Common myeloid progenitor, CD34-positive (primary cell): ENCODE measurements at regions not wholly inside any gene's neighbourhood (a gene's known extent, or its start where the extent isn't known, plus 50 kb on each side); places are given as distances from the start of the nearest gene placed in this dataset.

ENCODE experiments used
- CTCF ChIA-PET: fragments of 350-600 bp; sonication (Branson Sonifier 250); formaldehyde crosslinking; loops from one replicate; lab custom pipeline; 2021; ENCODE audit warnings: antibody characterized with exemption; lab: Charles Lee
- POLR2A ChIA-PET: fragments of 350-600 bp; sonication (Branson Sonifier 250); formaldehyde crosslinking; loops from one replicate; lab custom pipeline; 2021; ENCODE audit warnings: antibody characterized with exemption; lab: Charles Lee
- DNase-seq, 3 donors: peaks; one replicate each; pipeline versions ENCODE4 v3.0.0 to v3.0.0-alpha.2; 2013
- H3K27ac ChIP-seq, 2 experiments: 1 replicate in 1 of 2; 2 replicates in 1 of 2; pipeline ENCODE4 v1.7.0; 2013; ENCODE audit warnings: inconsistent platforms in 2 of 2, low read length in 2 of 2, mild to moderate bottlenecking in 2 of 2, low read depth in 1 of 2, moderate library complexity in 1 of 2; ENCODE audit not compliant: severe bottlenecking in 2 of 2, insufficient read depth in 1 of 2, poor library complexity in 1 of 2
- H3K27me3 ChIP-seq, 5 experiments: replicated peaks in 2 of 5; 1 replicate in 3 of 5; 2 replicates in 2 of 5; pipeline versions ENCODE4 v1.6.1 to v1.7.0; 2013; ENCODE audit warnings: low read length in 4 of 5, mild to moderate bottlenecking in 2 of 5, moderate library complexity in 2 of 5, inconsistent platforms in 1 of 5; ENCODE audit not compliant: insufficient read depth in 5 of 5, control insufficient read depth in 4 of 5
- H3K36me3 ChIP-seq, 4 experiments: 1 replicate in 2 of 4; 2 replicates in 2 of 4; pipeline versions ENCODE4 v1.6.1 to v1.7.0; 2013; ENCODE audit warnings: low read length in 3 of 4, control low read depth in 1 of 4, mild to moderate bottlenecking in 1 of 4; ENCODE audit not compliant: control insufficient read depth in 4 of 4, insufficient read depth in 4 of 4
- H3K4me1 ChIP-seq, 4 experiments: 1 replicate in 3 of 4; 2 replicates in 1 of 4; pipeline versions ENCODE4 v1.6.1 to v1.7.1; 2013; ENCODE audit warnings: low read length in 3 of 4, mild to moderate bottlenecking in 3 of 4, control low read depth in 1 of 4, inconsistent platforms in 1 of 4, moderate library complexity in 1 of 4; ENCODE audit not compliant: control insufficient read depth in 4 of 4, insufficient read depth in 4 of 4; ENCODE audit errors: control extremely low read depth in 1 of 4
- H3K4me3 ChIP-seq, 7 experiments: 1 replicate in 4 of 7; 2 replicates in 3 of 7; pipeline versions ENCODE4 v1.5.1 to v1.7.0; 2013; ENCODE audit warnings: mild to moderate bottlenecking in 7 of 7, low read length in 6 of 7, moderate library complexity in 6 of 7, inconsistent platforms in 2 of 7, low read depth in 2 of 7, control low read depth in 1 of 7; ENCODE audit not compliant: insufficient read depth in 4 of 7, control insufficient read depth in 1 of 7; ENCODE audit errors: extremely low read depth in 1 of 7
- H3K9me3 ChIP-seq, 5 experiments: 1 replicate in 4 of 5; 2 replicates in 1 of 5; pipeline versions ENCODE4 v1.6.1 to v1.7.1; 2013; ENCODE audit warnings: low read length in 4 of 5, mild to moderate bottlenecking in 2 of 5, inconsistent platforms in 1 of 5, low read depth in 1 of 5, moderate library complexity in 1 of 5; ENCODE audit not compliant: control insufficient read depth in 4 of 5, insufficient read depth in 2 of 5; ENCODE audit errors: control extremely low read depth in 1 of 5
- WGBS: methylation state at CpG from one replicate; pipeline ENCODE4 v1.1.5; 2013; ENCODE audit not compliant: insufficient coverage; 5-methylcytosine and 5-hydroxymethylcytosine counted together

GRCh38 chr18:60831971-60832370 lies 459.4 kb upstream of the MC4R start:
- no CpG with 5 or more reads among the region's 1 CpG for WGBS
- Histone ChIP-seq H3K9me3 (peaks cover 0 to 2% (median 0%) of the 10 kb centered on the region in 5 experiments), H3K27ac (no peak overlapping the region), H3K27me3 (no peaks in the 10 kb centered on the region), H3K4me1 (no peaks in the 10 kb centered on the region), H3K36me3 (no peaks in the 10 kb centered on the region), H3K4me3 (no peak overlapping the region)
- DNase-seq: no peak
- ChIA-PET CTCF (interaction anchor here (1.0 kb wide), 1 partner anchor 12 kb away, joined by 3 read pairs; no protein-coding TSS in a partner anchor), POLR2A (no interaction called here)

DNA sequence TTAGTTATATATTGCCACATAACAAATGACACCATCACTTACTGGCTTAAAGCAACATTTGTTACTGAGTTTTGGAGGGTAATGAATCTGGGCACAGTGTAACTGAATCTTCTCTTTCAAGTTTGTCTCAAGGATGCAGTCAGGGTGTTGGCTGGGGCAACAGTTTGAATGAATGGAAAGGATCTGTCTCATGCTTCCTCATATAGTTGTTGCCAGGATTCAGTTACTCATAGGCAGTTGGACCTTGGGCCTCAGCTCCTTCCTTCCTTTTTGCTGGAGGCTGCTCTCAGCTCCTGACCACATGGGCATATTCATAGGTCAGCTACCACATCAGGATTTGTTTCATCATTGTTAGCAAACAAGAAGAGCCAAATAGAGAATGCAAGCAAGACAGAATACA lies 466.1 kb upstream of the MC4R start:
- peak in 1 of 3 donors; percentile 3 for DNase-seq
- Histone ChIP-seq H3K27ac (no peak overlapping the region), H3K4me1 (peaks cover 0 to 4% (median 1%) of the 10 kb centered on the region in 4 experiments), H3K9me3 (peaks cover 0 to 2% (median 0%) of the 10 kb centered on the region in 5 experiments), H3K27me3 (no peaks in the 10 kb centered on the region), H3K4me3 (no peak overlapping the region), H3K36me3 (no peaks in the 10 kb centered on the region)
- ChIA-PET POLR2A (no interaction called here), CTCF (no interaction called here)

GRCh38 chr18:60846396-60846795 lies 473.8 kb upstream of the MC4R start:
- H3K36me3 ChIP-seq: no peaks in the 10 kb centered on the region
- no peak overlapping the region for H3K4me3 ChIP-seq
- no peak overlapping the region for H3K27ac ChIP-seq
- DNase-seq: no peak
- H3K4me1 ChIP-seq: peaks cover 0 to 9% (median 0%) of the 10 kb centered on the region in 4 experiments
- peaks cover 0 to 3% (median 0%) of the 10 kb centered on the region in 5 experiments for H3K9me3 ChIP-seq
- no peaks in the 10 kb centered on the region for H3K27me3 ChIP-seq
- POLR2A ChIA-PET: no interaction called here
- CTCF ChIA-PET: no interaction called here
- WGBS: 98% methylated on average over 5 of the region's 6 CpGs

DNA sequence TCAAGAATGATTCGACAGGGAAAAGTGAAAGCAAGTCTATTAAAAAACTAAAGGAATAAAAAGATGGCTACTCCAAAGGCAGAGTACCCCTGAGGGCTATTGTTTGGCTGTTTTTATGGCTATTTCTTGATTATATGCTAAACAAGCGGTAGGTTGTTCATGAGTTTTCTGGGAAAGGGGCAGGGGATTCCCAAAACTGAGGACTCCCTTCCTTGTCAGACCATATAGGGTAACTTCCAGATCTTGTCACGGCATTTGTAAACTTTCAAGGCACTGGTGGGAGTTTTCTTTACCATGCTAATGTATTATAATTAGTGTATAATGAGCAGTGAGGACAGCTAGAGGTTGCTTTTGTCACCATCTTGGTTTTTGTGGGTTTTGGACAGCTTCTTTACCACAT lies 474.9 kb upstream of the MC4R start:
- POLR2A ChIA-PET: interaction anchor here (0.7 kb wide), 1 partner anchor 33 kb away, joined by 6 read pairs; no protein-coding TSS in a partner anchor
- H3K27me3 ChIP-seq: no peaks in the 10 kb centered on the region
- 50% methylated on average over 2 of the region's 3 CpGs for WGBS
- H3K4me3 ChIP-seq: no peak overlapping the region
- no peak for DNase-seq
- peaks cover 0 to 9% (median 0%) of the 10 kb centered on the region in 4 experiments for H3K4me1 ChIP-seq
- peaks cover 0 to 3% (median 0%) of the 10 kb centered on the region in 5 experiments for H3K9me3 ChIP-seq
- H3K36me3 ChIP-seq: no peaks in the 10 kb centered on the region
- CTCF ChIA-PET: no interaction called here
- no peak overlapping the region for H3K27ac ChIP-seq

DNA sequence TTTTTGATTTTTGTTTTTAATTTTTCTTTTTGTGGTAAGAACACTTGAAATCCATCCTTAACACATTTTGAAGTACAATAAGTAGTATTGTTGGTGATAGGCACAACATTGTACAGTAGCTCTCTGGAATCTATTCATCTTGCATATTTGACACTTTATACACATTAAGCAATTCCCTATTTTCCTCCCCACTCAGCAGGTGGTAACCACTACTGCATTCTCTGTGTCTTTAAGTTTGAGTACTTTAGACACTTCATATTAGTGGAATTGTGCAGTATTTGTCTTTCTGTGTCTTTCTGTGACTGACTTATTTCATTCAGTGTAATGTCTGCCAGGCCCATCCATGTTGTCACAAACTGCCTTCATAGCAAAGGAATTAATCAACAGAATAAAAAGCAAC lies 471.7 kb upstream of the CDH20 start:
- ChIA-PET CTCF (no interaction called here), POLR2A (no interaction called here)

GRCh38 chr18:60862988-60863387 lies 470.2 kb upstream of the CDH20 start:
- no peak overlapping the region for H3K27ac ChIP-seq
- no peaks in the 10 kb centered on the region for H3K9me3 ChIP-seq
- no peaks in the 10 kb centered on the region for H3K4me1 ChIP-seq
- no peaks in the 10 kb centered on the region for H3K27me3 ChIP-seq
- CTCF ChIA-PET: no interaction called here
- no peak overlapping the region for H3K4me3 ChIP-seq
- no peaks in the 10 kb centered on the region for H3K36me3 ChIP-seq
- POLR2A ChIA-PET: no interaction called here
- DNase-seq: no peak
- 100% methylated on average over 1 of the region's 3 CpGs for WGBS

More for the DNA sequence above, 471.7 kb upstream of the CDH20 start:
- no peaks in the 10 kb centered on the region for H3K27me3 ChIP-seq
- no peak for DNase-seq
- no peaks in the 10 kb centered on the region for H3K36me3 ChIP-seq
- H3K27ac ChIP-seq: no peak overlapping the region
- no peak overlapping the region for H3K4me3 ChIP-seq
- H3K9me3 ChIP-seq: no peaks in the 10 kb centered on the region
- no peaks in the 10 kb centered on the region for H3K4me1 ChIP-seq

- ChIA-PET CTCF (no interaction called here), POLR2A (no interaction called here)
- Histone ChIP-seq H3K36me3 (no peaks in the 10 kb centered on the region), H3K9me3 (no peaks in the 10 kb centered on the region), H3K27me3 (no peaks in the 10 kb centered on the region), H3K4me1 (no peaks in the 10 kb centered on the region), H3K27ac (no peak overlapping the region), H3K4me3 (no peak overlapping the region)
- DNase-seq: no peak
- WGBS: 100% methylated on average over 1 of the region's 2 CpGs
Observed at GRCh38 chr18:60865801-60866200, 467.4 kb upstream of the CDH20 start.
